H1 (cell line): ENCODE measurements at regions not wholly inside any gene's neighbourhood (a gene's known extent, or its start where the extent isn't known, plus 50 kb on each side); places are given as distances from the start of the nearest gene placed in this dataset.

ENCODE experiments used
- ASH2L ChIP-seq: fragments of 200-600, 300-600 bp; sonication (generic); IDR thresholded peaks from one replicate; pipeline ENCODE4 v1.7.1; 2017; ENCODE audit warnings: low read length
- BACH1 ChIP-seq: IDR thresholded peaks from 2 replicates; pipeline ENCODE4 v1.6.1; 2012; ENCODE audit warnings: low read length, improper control_type of control experiment
- BRCA1 ChIP-seq: IDR thresholded peaks from 2 replicates; pipeline ENCODE4 v1.6.1; 2012; ENCODE audit warnings: low read depth, low read length, improper control_type of control experiment
- CTBP2 ChIP-seq: IDR thresholded peaks from 2 replicates; pipeline ENCODE4 v1.7.0; 2011; ENCODE audit warnings: borderline replicate concordance, mild to moderate bottlenecking, moderate library complexity, mixed read lengths, low read length; ENCODE audit not compliant: insufficient read depth, insufficient read length
- JUND ChIP-seq: IDR thresholded peaks from 2 replicates; pipeline ENCODE4 v1.6.1; 2011; ENCODE audit warnings: mild to moderate bottlenecking, improper control_type of control experiment, low read length
- KDM5A ChIP-seq: fragments of 200-600 bp; IDR thresholded peaks from 2 replicates; pipeline ENCODE4 v1.7.1; 2012; ENCODE audit warnings: mild to moderate bottlenecking, low read length, inconsistent platforms, mixed read lengths
- POLR2A ChIP-seq, 2 experiments: IDR thresholded peaks; 1 replicate in 1 of 2; 2 replicates in 1 of 2; pipeline ENCODE4 v1.6.1; 2011; ENCODE audit warnings: low read depth in 2 of 2, low read length in 2 of 2, mild to moderate bottlenecking in 2 of 2; ENCODE audit errors: control extremely low read depth in 1 of 2
- YY1 ChIP-seq: IDR thresholded peaks from 2 replicates; pipeline ENCODE4 v1.6.1; 2011; ENCODE audit warnings: low read depth, mild to moderate bottlenecking, low read length

DNA sequence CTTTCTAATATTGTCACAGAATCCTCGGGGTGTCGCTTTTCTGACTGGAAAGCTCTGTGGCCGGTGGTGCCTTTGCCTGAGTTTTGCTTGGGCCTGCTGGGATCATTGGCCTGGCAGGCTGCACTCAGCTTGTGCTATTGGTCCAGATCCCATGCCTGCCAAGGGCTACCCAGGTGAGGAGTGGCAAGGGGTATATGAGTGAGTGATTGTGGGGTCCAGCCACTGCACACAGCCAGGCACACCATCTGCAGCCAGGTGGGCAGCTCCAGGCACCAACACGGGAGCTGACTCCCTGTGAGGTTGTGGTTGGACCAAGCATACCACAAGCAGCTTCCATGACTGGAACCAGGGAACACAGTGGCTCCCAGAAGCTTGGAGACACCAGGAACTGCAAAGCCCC lies 557.2 kb downstream of the SI start (continued):
- TF ChIP-seq JUND (no peak), YY1 (no peak), BACH1 (no peak), BRCA1 (no peak), CTBP2 (no peak), ASH2L (no peak), POLR2A (IDR thresholded peaks at IDR 0.05; ENCODE audit: control extremely low read depth in 1 of 2, low read depth in 2 of 2, low read length in 2 of 2) (no peak), KDM5A (no peak)
